ENCODE measurements at regions not wholly inside any gene's neighbourhood (a gene's known extent, or its start where the extent isn't known, plus 50 kb on each side); places are given as distances from the start of the nearest gene placed in this dataset.
"Not testable (repeated sequence)": the region's sequence is repeated elsewhere in the genome, so short reads cannot be mapped to it uniquely, and the experiment has no call there.

DNA sequence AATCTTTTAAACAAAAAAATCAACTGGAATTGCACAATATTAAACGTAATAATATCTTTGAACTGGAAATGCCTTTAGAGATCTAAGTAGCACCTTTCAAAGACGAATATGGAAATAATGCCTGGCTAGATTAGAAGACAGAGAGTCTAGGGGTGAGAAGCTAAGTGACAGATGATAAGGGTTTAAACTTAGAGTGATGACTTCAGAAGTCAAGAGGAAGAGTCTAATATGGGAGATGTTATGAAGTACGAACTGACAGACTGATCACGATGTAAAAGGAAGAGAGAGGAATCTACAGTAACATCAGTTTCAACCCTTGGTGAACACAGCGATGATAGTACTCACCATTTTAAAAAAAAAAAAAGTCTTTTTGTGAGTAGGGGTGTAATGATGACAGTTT lies 57.9 kb downstream of the HINT1 start:
- ChIA-PET CTCF (interaction anchor here (0.6 to 3.3 kb wide), 2 partner anchors 20 to 235 kb away, joined by 4 to 10 read pairs; no protein-coding TSS in a partner anchor), POLR2A (interaction anchor here (1.5 kb wide), 1 partner anchor 236 kb away, joined by 9 read pairs; no protein-coding TSS in a partner anchor)
- Histone ChIP-seq H3K4me3 (ENCODE audit: low read length) (no peak overlapping the region), H3K9me3 (ENCODE audit: control insufficient read depth in 1 of 2, insufficient read depth in 1 of 2, low read length in 2 of 2) (no peaks in the 10 kb centered on the region), H3K27me3 (ENCODE audit: control insufficient read depth in 1 of 2, insufficient read depth in 2 of 2, low read length in 2 of 2) (no peaks in the 10 kb centered on the region), H3K4me1 (ENCODE audit: insufficient read depth, low read length) (no peaks in the 10 kb centered on the region), H3K27ac (ENCODE audit: low read depth in 1 of 2, low read length in 2 of 2) (no peak overlapping the region), H3K36me3 (ENCODE audit: insufficient read depth, low read length) (no peaks in the 10 kb centered on the region)
- Mint-ChIP-seq H3K27me3 (no peaks in the 10 kb centered on the region), H3K9me3 (no peaks in the 10 kb centered on the region), H3K36me3 (ENCODE audit: low read depth) (no peaks in the 10 kb centered on the region), H3K27ac (no peak overlapping the region), H3K4me3 (no peak overlapping the region), H3K4me1 (ENCODE audit: low read depth) (peaks cover 26% of the 10 kb centered on the region)
- no peak for DNase-seq
- TF ChIP-seq, protein P1, sequence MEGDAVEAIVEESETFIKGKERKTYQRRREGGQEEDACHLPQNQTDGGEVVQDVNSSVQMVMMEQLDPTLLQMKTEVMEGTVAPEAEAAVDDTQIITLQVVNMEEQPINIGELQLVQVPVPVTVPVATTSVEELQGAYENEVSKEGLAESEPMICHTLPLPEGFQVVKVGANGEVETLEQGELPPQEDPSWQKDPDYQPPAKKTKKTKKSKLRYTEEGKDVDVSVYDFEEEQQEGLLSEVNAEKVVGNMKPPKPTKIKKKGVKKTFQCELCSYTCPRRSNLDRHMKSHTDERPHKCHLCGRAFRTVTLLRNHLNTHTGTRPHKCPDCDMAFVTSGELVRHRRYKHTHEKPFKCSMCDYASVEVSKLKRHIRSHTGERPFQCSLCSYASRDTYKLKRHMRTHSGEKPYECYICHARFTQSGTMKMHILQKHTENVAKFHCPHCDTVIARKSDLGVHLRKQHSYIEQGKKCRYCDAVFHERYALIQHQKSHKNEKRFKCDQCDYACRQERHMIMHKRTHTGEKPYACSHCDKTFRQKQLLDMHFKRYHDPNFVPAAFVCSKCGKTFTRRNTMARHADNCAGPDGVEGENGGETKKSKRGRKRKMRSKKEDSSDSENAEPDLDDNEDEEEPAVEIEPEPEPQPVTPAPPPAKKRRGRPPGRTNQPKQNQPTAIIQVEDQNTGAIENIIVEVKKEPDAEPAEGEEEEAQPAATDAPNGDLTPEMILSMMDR (IDR thresholded peaks at IDR 0.05) = no peak
- ATAC-seq (ENCODE audit: poor library complexity) = no peak
- intact Hi-C loops (cut with DNase I, micrococcal nuclease) = loop anchor here in 1 of 2 experiments (5.0 kb wide), 2 partner anchors 995 to 1440 kb away; no protein-coding TSS in a partner anchor

DNA sequence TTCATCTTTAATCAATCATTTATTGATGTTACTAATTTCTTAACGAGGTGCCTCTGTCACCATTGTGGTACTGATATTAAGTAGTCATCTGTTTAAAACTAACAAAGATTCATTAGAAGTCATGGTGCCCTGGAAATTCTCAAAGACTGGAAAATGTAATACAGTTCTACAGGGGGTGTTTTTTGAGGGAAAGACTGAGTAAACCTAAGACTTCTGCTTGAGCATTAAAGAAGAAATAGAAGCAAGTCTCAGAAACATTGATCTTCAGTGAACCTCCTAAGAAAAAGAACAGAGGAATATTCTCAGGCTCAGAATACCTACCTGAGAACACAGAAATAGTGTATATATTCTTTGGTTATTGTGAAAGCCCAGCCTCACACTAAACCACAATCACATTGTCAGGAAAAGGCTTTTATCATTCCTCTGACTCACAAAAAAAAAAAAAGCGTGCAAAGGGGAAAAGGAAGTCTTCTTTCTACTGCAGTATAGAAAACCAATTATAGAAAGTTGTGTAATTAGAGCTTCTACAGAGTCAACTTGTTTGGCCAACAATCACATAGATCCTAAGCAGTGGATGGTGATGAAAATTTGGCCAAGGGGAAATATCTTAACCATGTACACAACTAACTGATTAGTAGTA lies 60.8 kb downstream of the HINT1 start:
- Histone ChIP-seq H3K9me3 (ENCODE audit: control insufficient read depth in 1 of 2, insufficient read depth in 1 of 2, low read length in 2 of 2) (no peaks in the 10 kb centered on the region), H3K36me3 (ENCODE audit: insufficient read depth, low read length) (no peaks in the 10 kb centered on the region), H3K27ac (ENCODE audit: low read depth in 1 of 2, low read length in 2 of 2) (no peak overlapping the region), H3K4me3 (ENCODE audit: low read length) (no peak overlapping the region), H3K4me1 (ENCODE audit: insufficient read depth, low read length) (no peaks in the 10 kb centered on the region), H3K27me3 (ENCODE audit: control insufficient read depth in 1 of 2, insufficient read depth in 2 of 2, low read length in 2 of 2) (no peaks in the 10 kb centered on the region)
- ATAC-seq (ENCODE audit: poor library complexity) = no peak
- TF ChIP-seq, protein P1 (IDR thresholded peaks at IDR 0.05) = no peak
- no peaks in the 10 kb centered on the region for H3K9me3 Mint-ChIP-seq
- POLR2A ChIA-PET = no interaction called here
- H3K4me1 Mint-ChIP-seq (ENCODE audit: low read depth) = peaks cover 19% of the 10 kb centered on the region
- H3K27me3 Mint-ChIP-seq = no peaks in the 10 kb centered on the region
- H3K27ac Mint-ChIP-seq = no peak overlapping the region
- CTCF ChIA-PET = no interaction called here
- no peaks in the 10 kb centered on the region for H3K36me3 Mint-ChIP-seq (ENCODE audit: low read depth)
- DNase-seq = peak in 2 of 14 experiments; percentile 8 to 16
- intact Hi-C loops (cut with DNase I, micrococcal nuclease) = no loop called here
- H3K4me3 Mint-ChIP-seq = no peak overlapping the region

DNA sequence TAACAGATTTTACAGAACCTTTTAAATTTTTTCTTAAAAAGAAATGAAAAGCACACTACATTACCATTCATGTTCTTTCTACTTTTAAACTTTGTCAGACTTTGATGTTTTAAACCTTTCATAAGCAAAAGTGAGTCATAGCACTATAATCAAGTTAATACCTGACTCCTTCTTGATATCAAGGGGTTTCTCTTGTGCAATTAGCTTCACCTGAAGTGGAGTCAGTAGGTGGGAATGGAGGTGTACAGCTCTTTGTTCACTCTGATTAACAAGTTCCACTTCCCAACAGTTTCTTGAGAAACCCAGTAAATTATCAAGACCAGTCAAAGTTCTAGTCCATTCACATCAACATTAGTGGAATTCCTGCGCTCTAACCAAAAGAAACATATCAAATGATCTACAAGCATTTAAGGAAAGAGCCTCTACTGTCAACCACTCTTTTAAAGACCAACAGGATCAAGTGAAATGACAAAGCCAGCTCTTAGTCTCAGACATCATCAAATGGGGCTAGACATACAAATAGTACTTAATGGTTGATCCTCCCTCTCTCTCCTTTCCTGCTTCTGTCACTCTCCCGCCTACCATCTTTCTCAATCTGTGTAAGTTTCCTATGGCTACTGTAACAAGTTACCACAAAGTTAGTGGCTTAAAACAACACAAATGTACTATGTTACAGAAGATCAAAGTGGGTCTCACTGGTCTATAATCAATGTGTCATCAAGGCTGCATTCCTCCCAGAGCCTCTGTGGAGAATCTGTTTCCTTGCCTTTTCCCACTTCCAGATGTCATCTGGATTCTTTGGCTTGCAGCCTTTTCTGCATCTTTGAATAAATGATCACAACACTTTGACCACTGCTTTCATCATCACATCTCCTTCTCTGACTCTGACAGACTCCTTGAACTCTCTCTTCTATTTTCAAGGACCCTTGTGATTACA lies 68.0 kb downstream of the HINT1 start:
- Mint-ChIP-seq H3K36me3 (ENCODE audit: low read depth) (no peaks in the 10 kb centered on the region), H3K27me3 (no peaks in the 10 kb centered on the region), H3K27ac (no peak overlapping the region), H3K9me3 (no peaks in the 10 kb centered on the region), H3K4me1 (ENCODE audit: low read depth) (no peaks in the 10 kb centered on the region), H3K4me3 (no peak overlapping the region)
- H3K4me3 ChIP-seq (ENCODE audit: low read length) = no peak overlapping the region
- TF ChIP-seq, protein P1 (IDR thresholded peaks at IDR 0.05) = no peak
- DNase-seq = no peak
- intact Hi-C loops (cut with DNase I, micrococcal nuclease) = no loop called here
- no peak overlapping the region for H3K27ac ChIP-seq (ENCODE audit: low read depth in 1 of 2, low read length in 2 of 2)
- ChIA-PET POLR2A (no interaction called here), CTCF (no interaction called here)
- H3K4me1 ChIP-seq (ENCODE audit: insufficient read depth, low read length) = no peaks in the 10 kb centered on the region
- H3K9me3 ChIP-seq (ENCODE audit: control insufficient read depth in 1 of 2, insufficient read depth in 1 of 2, low read length in 2 of 2) = peaks cover 0 to 6% of the 10 kb centered on the region in 2 experiments
- no peaks in the 10 kb centered on the region for H3K27me3 ChIP-seq (ENCODE audit: control insufficient read depth in 1 of 2, insufficient read depth in 2 of 2, low read length in 2 of 2)
- H3K36me3 ChIP-seq (ENCODE audit: insufficient read depth, low read length) = no peaks in the 10 kb centered on the region
- ATAC-seq (ENCODE audit: poor library complexity) = no peak

DNA sequence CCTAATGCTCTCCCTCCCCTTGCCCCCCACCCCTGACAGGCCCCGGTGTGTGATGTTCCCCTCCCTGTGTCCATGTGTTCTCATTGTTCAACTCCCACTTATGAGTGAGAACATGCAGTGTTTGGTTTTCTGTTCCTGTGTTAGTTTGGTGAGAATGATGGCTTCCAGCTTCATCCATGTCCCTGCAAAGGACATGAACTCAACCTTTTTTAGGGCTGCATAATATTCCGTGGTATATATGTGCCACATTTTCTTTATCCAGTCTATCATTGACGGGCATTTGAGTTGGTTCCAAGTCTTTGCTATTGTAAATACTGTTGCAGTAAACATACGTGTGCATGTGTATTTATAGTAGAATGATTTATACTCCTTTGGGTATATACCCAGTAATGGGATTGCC lies 69.5 kb downstream of the HINT1 start:
- H3K27me3 Mint-ChIP-seq; H3K4me3 ChIP-seq (ENCODE audit: low read length); H3K36me3 ChIP-seq (ENCODE audit: insufficient read depth, low read length); H3K36me3 Mint-ChIP-seq (ENCODE audit: low read depth); H3K27me3 ChIP-seq (ENCODE audit: control insufficient read depth in 1 of 2, insufficient read depth in 2 of 2, low read length in 2 of 2); H3K4me1 ChIP-seq (ENCODE audit: insufficient read depth, low read length); CTCF ChIA-PET; ATAC-seq (ENCODE audit: poor library complexity); H3K4me3 Mint-ChIP-seq; H3K9me3 ChIP-seq (ENCODE audit: control insufficient read depth in 1 of 2, insufficient read depth in 1 of 2, low read length in 2 of 2); H3K4me1 Mint-ChIP-seq (ENCODE audit: low read depth); H3K9me3 Mint-ChIP-seq; H3K27ac Mint-ChIP-seq; POLR2A ChIA-PET; intact Hi-C loops (cut with DNase I, micrococcal nuclease); H3K27ac ChIP-seq (ENCODE audit: low read depth in 1 of 2, low read length in 2 of 2); DNase-seq: not testable (repeated sequence)
